Naive thymus-derived CD4-positive, alpha-beta T cell (primary cell): ENCODE measurements at regions not wholly inside any gene's neighbourhood (a gene's known extent, or its start where the extent isn't known, plus 50 kb on each side); places are given as distances from the start of the nearest gene placed in this dataset.

ENCODE experiments used
- ATAC-seq: fragments of 150-1000 bp; cut with Tn5 transposase; 2 replicates; pipeline ENCODE4 v1.10.0; 2021; ENCODE audit warnings: mild to moderate bottlenecking, moderate library complexity
- CTCF ChIA-PET: fragments of 350-600 bp; sonication (Branson Sonifier 250); formaldehyde crosslinking; loops from one replicate; lab custom pipeline; 2021; ENCODE audit warnings: antibody characterized with exemption; lab: Charles Lee
- POLR2A ChIA-PET: fragments of 350-600 bp; sonication (Branson Sonifier 250); formaldehyde crosslinking; loops from one replicate; lab custom pipeline; 2021; ENCODE audit warnings: antibody characterized with exemption, inconsistent platforms; lab: Charles Lee
- DNase-seq, 9 donors: peaks; one replicate each; pipeline versions ENCODE4 v3.0.0 to v3.0.0-alpha.2; 2020 to 2022; ENCODE audit warnings: mixed read lengths in 1 of 9
- H3K27ac ChIP-seq: one replicate; pipeline ENCODE4 v1.7.0; 2013; ENCODE audit warnings: mild to moderate bottlenecking, low read depth, low read length, moderate library complexity
- H3K27me3 ChIP-seq, 2 donors: one replicate each; pipeline ENCODE4 v1.7.0; 2013; ENCODE audit warnings: low read length in 2 of 2, mild to moderate bottlenecking in 2 of 2, moderate library complexity in 2 of 2; ENCODE audit not compliant: control insufficient read depth in 2 of 2, insufficient read depth in 2 of 2
- H3K36me3 ChIP-seq, 3 experiments: 1 replicate in 2 of 3; 2 replicates in 1 of 3; pipeline ENCODE4 v1.7.0; 2013; ENCODE audit warnings: low read length in 3 of 3, mild to moderate bottlenecking in 3 of 3, moderate library complexity in 1 of 3; ENCODE audit not compliant: insufficient read depth in 3 of 3, control insufficient read depth in 2 of 3
- H3K4me1 ChIP-seq, 2 donors: one replicate each; pipeline ENCODE4 v1.7.0; 2013; ENCODE audit warnings: low read length in 2 of 2, mild to moderate bottlenecking in 2 of 2, moderate library complexity in 1 of 2; ENCODE audit not compliant: control insufficient read depth in 2 of 2, insufficient read depth in 2 of 2
- H3K4me3 ChIP-seq: 2 replicates; pipeline ENCODE4 v1.7.0; 2013; ENCODE audit warnings: mild to moderate bottlenecking, low read length
- H3K9me3 ChIP-seq, 3 experiments: 1 replicate in 2 of 3; 2 replicates in 1 of 3; pipeline ENCODE4 v1.7.0; 2013; ENCODE audit warnings: low read length in 3 of 3; ENCODE audit not compliant: control insufficient read depth in 2 of 3
- H3K27ac Mint-ChIP-seq, 9 donors: one replicate each; pipeline ENCODE4 v1.8.0; 2020 to 2022; ENCODE audit warnings: mixed read lengths in 9 of 9, mild to moderate bottlenecking in 8 of 9, moderate library complexity in 5 of 9, inconsistent platforms in 2 of 9
- H3K27me3 Mint-ChIP-seq, 5 donors: one replicate each; pipeline ENCODE4 v1.8.0; 2021 to 2022; ENCODE audit warnings: mixed read lengths in 5 of 5, mild to moderate bottlenecking in 1 of 5
- H3K36me3 Mint-ChIP-seq, 5 donors: one replicate each; pipeline ENCODE4 v1.8.0; 2020 to 2022; ENCODE audit warnings: mixed read lengths in 5 of 5, mild to moderate bottlenecking in 3 of 5, inconsistent platforms in 1 of 5
- H3K4me1 Mint-ChIP-seq, 7 donors: one replicate each; pipeline ENCODE4 v1.8.0; 2020 to 2022; ENCODE audit warnings: mixed read lengths in 7 of 7, mild to moderate bottlenecking in 3 of 7, inconsistent platforms in 1 of 7
- H3K4me3 Mint-ChIP-seq, 10 donors: one replicate each; pipeline ENCODE4 v1.8.0; 2020 to 2022; ENCODE audit warnings: mild to moderate bottlenecking in 10 of 10, mixed read lengths in 10 of 10, moderate library complexity in 6 of 10, inconsistent platforms in 2 of 10
- H3K9me3 Mint-ChIP-seq, 11 donors: one replicate each; pipeline ENCODE4 v1.8.0; 2020 to 2022; ENCODE audit warnings: mixed read lengths in 11 of 11, mild to moderate bottlenecking in 4 of 11, inconsistent platforms in 1 of 11, moderate library complexity in 1 of 11
- intact Hi-C, 2 donors: fragments of 100-400 bp; cut with micrococcal nuclease; formaldehyde crosslinking; loops; one replicate each; pipeline ENCODE4 v1.15.1; 2023

DNA sequence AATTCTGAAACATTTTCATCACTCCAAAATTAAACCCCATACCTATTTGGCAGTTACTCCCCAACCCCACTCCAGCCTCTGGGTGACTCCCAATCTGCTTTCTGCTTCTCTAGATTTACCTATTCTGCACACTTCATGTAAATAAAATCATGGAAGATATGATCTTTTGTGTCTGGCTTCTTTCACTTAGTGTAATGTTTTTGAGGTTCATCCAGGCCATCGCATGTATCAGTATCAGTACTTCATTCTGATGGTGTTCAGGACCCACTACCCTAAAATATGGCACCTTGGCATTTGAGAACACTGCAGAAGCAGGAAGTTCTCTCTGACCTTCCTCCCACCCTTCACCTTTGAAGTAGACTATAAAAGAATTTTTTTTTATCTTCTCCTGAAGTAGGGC is 78.7 kb upstream of the SLC25A26 start:
- Mint-ChIP-seq H3K36me3 (no peaks in the 10 kb centered on the region), H3K27ac (no peak overlapping the region), H3K4me3 (no peak overlapping the region), H3K9me3 (peaks cover 0 to 2% (median 0%) of the 10 kb centered on the region in 11 donors), H3K4me1 (peaks cover 0 to 7% (median 0%) of the 10 kb centered on the region in 7 donors), H3K27me3 (peaks cover 5 to 21% (median 18%) of the 10 kb centered on the region in 5 donors)
- Histone ChIP-seq H3K9me3 (no peaks in the 10 kb centered on the region), H3K4me1 (no peaks in the 10 kb centered on the region), H3K27me3 (no peaks in the 10 kb centered on the region), H3K36me3 (no peaks in the 10 kb centered on the region), H3K27ac (no peak overlapping the region), H3K4me3 (no peak overlapping the region)
- ATAC-seq, result no peak
- ChIA-PET POLR2A (no interaction called here), CTCF (no interaction called here)
- no peak for DNase-seq
- intact Hi-C loops, result no loop called here

GRCh38 chr3:66140743-66141372 is 79.9 kb upstream of the SLC25A26 start:
- H3K9me3 ChIP-seq, result no peaks in the 10 kb centered on the region
- ChIA-PET CTCF (no interaction called here), POLR2A (no interaction called here)
- no peaks in the 10 kb centered on the region for H3K27me3 ChIP-seq
- H3K4me3 ChIP-seq, result no peak overlapping the region
- H3K36me3 ChIP-seq, result no peaks in the 10 kb centered on the region
- DNase-seq, result no peak
- Mint-ChIP-seq H3K4me1 (peaks cover 0 to 7% (median 0%) of the 10 kb centered on the region in 7 donors), H3K36me3 (no peaks in the 10 kb centered on the region), H3K27me3 (peaks cover 5 to 21% (median 19%) of the 10 kb centered on the region in 5 donors), H3K9me3 (peaks cover 0 to 2% (median 0%) of the 10 kb centered on the region in 11 donors), H3K27ac (no peak overlapping the region), H3K4me3 (no peak overlapping the region)
- ATAC-seq, result no peak
- H3K4me1 ChIP-seq, result no peaks in the 10 kb centered on the region
- intact Hi-C loops, result no loop called here
- H3K27ac ChIP-seq, result no peak overlapping the region

- ChIA-PET CTCF (interaction anchor here (0.5 to 1.2 kb wide), 2 partner anchors 124 to 574 kb away, joined by 3 to 4 read pairs; no protein-coding TSS in a partner anchor), POLR2A (no interaction called here)
- DNase-seq (no peak), ATAC-seq (no peak)
- no peaks in the 10 kb centered on the region for H3K27me3 ChIP-seq
- H3K27me3 Mint-ChIP-seq, result peaks cover 5 to 21% (median 19%) of the 10 kb centered on the region in 5 donors
- H3K4me1 Mint-ChIP-seq, result peaks cover 0 to 7% (median 0%) of the 10 kb centered on the region in 7 donors
- no peaks in the 10 kb centered on the region for H3K9me3 ChIP-seq
- no peaks in the 10 kb centered on the region for H3K36me3 ChIP-seq
- H3K27ac ChIP-seq, result no peak overlapping the region
- H3K36me3 Mint-ChIP-seq, result no peaks in the 10 kb centered on the region
- intact Hi-C loops, result no loop called here
- H3K4me3 Mint-ChIP-seq, result no peak overlapping the region
- H3K27ac Mint-ChIP-seq, result no peak overlapping the region
- no peaks in the 10 kb centered on the region for H3K4me1 ChIP-seq
- no peak overlapping the region for H3K4me3 ChIP-seq
- peaks cover 0 to 2% (median 0%) of the 10 kb centered on the region in 11 donors for H3K9me3 Mint-ChIP-seq
Observed at GRCh38 chr3:66140106-66140505, 80.7 kb upstream of the SLC25A26 start.

DNA sequence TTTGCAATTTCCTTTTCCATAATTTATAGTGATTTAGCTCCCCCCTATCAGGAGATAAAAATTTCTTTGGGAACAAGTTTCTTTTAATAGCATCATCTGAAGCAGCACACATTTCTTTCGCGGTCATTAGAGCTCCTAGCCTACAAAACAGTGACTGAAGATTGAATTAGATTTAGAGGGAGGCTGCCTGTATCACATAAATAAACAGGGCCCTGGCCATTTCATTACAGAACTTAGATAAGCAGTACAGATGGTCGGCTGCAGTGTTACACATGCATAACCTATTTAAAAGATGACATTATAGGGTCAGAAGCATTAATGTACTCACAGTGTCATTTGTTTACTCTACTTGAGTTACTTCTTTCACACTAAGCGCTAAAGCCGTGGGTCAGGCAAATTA is 81.4 kb upstream of the SLC25A26 start:
- H3K27ac ChIP-seq, result no peak overlapping the region
- H3K36me3 ChIP-seq, result no peaks in the 10 kb centered on the region
- ATAC-seq, result no peak
- H3K27me3 ChIP-seq, result no peaks in the 10 kb centered on the region
- no peaks in the 10 kb centered on the region for H3K9me3 ChIP-seq
- CTCF ChIA-PET, result interaction anchor here (1.2 kb wide), 1 partner anchor 124 kb away, joined by 3 read pairs; no protein-coding TSS in a partner anchor
- H3K4me1 ChIP-seq, result no peaks in the 10 kb centered on the region
- Mint-ChIP-seq H3K27me3 (peaks cover 5 to 21% (median 19%) of the 10 kb centered on the region in 5 donors), H3K4me3 (no peak overlapping the region), H3K4me1 (peaks cover 0 to 7% (median 0%) of the 10 kb centered on the region in 7 donors), H3K27ac (no peak overlapping the region), H3K36me3 (no peaks in the 10 kb centered on the region), H3K9me3 (peaks cover 0 to 2% (median 0%) of the 10 kb centered on the region in 11 donors)
- POLR2A ChIA-PET, result no interaction called here
- no peak overlapping the region for H3K4me3 ChIP-seq
- DNase-seq, result no peak
- intact Hi-C loops, result no loop called here

DNA sequence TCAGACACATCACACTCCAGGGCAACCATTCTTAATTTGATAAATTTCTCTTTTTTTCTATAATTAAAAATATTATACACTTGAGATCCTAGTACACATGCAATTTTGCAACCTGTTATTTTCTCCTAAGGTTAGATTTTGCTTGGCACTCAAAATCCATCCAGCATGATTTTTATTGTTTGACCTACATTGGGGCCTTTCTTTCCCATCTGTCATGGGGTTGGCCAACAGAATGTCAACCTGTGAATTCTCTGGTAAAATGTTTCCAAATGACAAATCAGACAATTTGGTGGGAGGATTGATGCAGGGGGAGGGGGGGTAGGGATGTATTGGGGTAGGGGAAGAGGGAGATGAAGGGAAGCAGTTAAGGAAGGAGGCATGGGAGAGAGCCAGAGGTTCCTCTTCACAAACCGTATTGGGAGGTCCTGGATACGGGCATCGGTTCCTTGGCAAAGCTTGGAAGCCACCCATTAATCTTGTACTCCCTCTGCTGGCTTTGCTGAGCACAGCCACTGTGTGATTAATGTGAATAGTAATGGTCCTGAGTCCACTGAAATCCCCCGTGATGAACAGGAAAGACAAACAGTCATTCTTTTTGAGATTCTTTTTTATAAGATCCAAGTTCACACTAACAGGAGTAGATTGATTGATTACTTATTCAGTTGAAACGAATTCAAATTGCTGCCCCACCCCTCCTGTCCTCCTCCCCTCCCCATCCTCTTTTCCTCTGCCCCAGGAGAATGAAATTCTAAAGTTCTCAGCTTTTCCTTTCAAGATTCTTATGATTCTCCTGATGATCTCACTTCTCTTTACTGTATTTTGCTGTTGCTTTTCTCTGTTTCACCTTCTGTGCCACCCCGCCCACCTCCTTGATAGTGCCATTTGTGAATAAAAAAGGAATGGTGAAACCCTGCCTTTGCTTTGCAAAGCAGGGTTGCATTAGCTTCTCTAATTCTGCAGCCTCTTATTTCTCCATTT is 82.2 kb upstream of the SLC25A26 start:
- DNase-seq (no peak), ATAC-seq (no peak)
- no peak overlapping the region for H3K4me3 Mint-ChIP-seq
- H3K27ac Mint-ChIP-seq, result no peak overlapping the region
- CTCF ChIA-PET, result interaction anchor here (1.2 kb wide), 1 partner anchor 123 kb away, joined by 3 read pairs; no protein-coding TSS in a partner anchor
- peaks cover 0 to 7% (median 0%) of the 10 kb centered on the region in 7 donors for H3K4me1 Mint-ChIP-seq
- intact Hi-C loops, result no loop called here
- Histone ChIP-seq H3K27me3 (no peaks in the 10 kb centered on the region), H3K27ac (no peak overlapping the region), H3K4me1 (no peaks in the 10 kb centered on the region), H3K9me3 (no peaks in the 10 kb centered on the region), H3K4me3 (no peak overlapping the region), H3K36me3 (no peaks in the 10 kb centered on the region)
- H3K27me3 Mint-ChIP-seq, result peaks cover 5 to 22% (median 18%) of the 10 kb centered on the region in 5 donors
- POLR2A ChIA-PET, result no interaction called here
- no peaks in the 10 kb centered on the region for H3K36me3 Mint-ChIP-seq
- H3K9me3 Mint-ChIP-seq, result peaks cover 0 to 2% (median 0%) of the 10 kb centered on the region in 11 donors

DNA sequence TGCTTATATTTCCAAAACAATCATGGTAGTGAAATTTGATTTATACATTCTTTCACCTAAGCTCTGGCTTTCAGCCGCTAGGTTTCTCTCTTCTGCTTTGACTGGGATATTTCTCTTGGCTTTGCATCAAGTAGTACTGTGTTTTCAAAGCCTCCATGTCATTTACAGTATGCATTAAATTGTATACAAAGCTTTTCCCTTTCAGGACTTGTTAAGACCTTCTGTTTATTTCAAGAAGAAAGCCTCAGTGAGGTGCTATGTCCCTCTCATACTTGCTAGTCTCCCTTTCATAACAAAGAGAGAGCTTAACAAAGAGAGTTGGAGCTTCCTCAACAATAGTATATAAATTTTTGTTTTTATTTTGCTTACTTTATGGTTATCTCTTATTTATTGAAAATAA is 84.2 kb upstream of the SLC25A26 start:
- Histone ChIP-seq H3K27ac (no peak overlapping the region), H3K4me3 (no peak overlapping the region), H3K27me3 (no peaks in the 10 kb centered on the region), H3K9me3 (no peaks in the 10 kb centered on the region), H3K4me1 (no peaks in the 10 kb centered on the region), H3K36me3 (no peaks in the 10 kb centered on the region)
- Mint-ChIP-seq H3K27ac (no peak overlapping the region), H3K27me3 (peaks cover under 1 to 21% (median 8%) of the 10 kb centered on the region in 5 donors), H3K9me3 (peaks cover 0 to 2% (median 0%) of the 10 kb centered on the region in 11 donors), H3K4me3 (no peak overlapping the region), H3K36me3 (no peaks in the 10 kb centered on the region), H3K4me1 (peaks cover 0 to 7% (median 0%) of the 10 kb centered on the region in 7 donors)
- DNase-seq (no peak), ATAC-seq (no peak)
- intact Hi-C loops, result no loop called here
- CTCF ChIA-PET, result no interaction called here
- POLR2A ChIA-PET, result no interaction called here
